Endodermal cell (in vitro differentiated cells): ENCODE measurements at regions not wholly inside any gene's neighbourhood (a gene's known extent, or its start where the extent isn't known, plus 50 kb on each side); places are given as distances from the start of the nearest gene placed in this dataset.

Source experiments
- DNase-seq: peaks from one replicate; pipeline ENCODE4 v3.0.0-alpha.2; 2017
- H3K27ac ChIP-seq: 2 replicates; pipeline ENCODE4 v1.5.1; 2013; ENCODE audit warnings: mild to moderate bottlenecking, low read depth, low read length, moderate library complexity
- H3K27me3 ChIP-seq: 2 replicates; pipeline ENCODE4 v1.6.1; 2013; ENCODE audit warnings: mild to moderate bottlenecking, low read length, moderate library complexity; ENCODE audit not compliant: insufficient read depth, control insufficient read depth, poor library complexity, severe bottlenecking
- H3K36me3 ChIP-seq: 2 replicates; pipeline ENCODE4 v1.7.0; 2013; ENCODE audit warnings: mild to moderate bottlenecking, low read length, moderate library complexity; ENCODE audit not compliant: control insufficient read depth, insufficient read depth
- H3K4me1 ChIP-seq: one replicate; pipeline ENCODE4 v1.7.0; 2013; ENCODE audit warnings: low read length; ENCODE audit not compliant: control insufficient read depth, insufficient read depth
- H3K4me3 ChIP-seq: 2 replicates; pipeline ENCODE4 v1.5.1; 2013; ENCODE audit warnings: mild to moderate bottlenecking, low read length, moderate library complexity
- H3K9ac ChIP-seq: 2 replicates; pipeline ENCODE4 v1.6.1; 2013; ENCODE audit warnings: mild to moderate bottlenecking, low read length, moderate library complexity; ENCODE audit not compliant: poor library complexity, severe bottlenecking; ENCODE audit errors: extremely low read depth
- H3K9me3 ChIP-seq: 2 replicates; pipeline ENCODE4 v1.6.1; 2013; ENCODE audit warnings: mild to moderate bottlenecking, low read length, moderate library complexity; ENCODE audit not compliant: control insufficient read depth
- H3K27ac Mint-ChIP-seq: 2 replicates; pipeline ENCODE4 v1.8.0; 2020; ENCODE audit warnings: mixed read lengths
- H3K27me3 Mint-ChIP-seq: 2 replicates; pipeline ENCODE4 v1.8.0; 2021; ENCODE audit warnings: mild to moderate bottlenecking, mixed read lengths; ENCODE audit not compliant: insufficient read depth
- H3K36me3 Mint-ChIP-seq: 2 replicates; pipeline ENCODE4 v1.8.0; 2020; ENCODE audit warnings: low read depth, mixed read lengths
- H3K4me1 Mint-ChIP-seq: 2 replicates; pipeline ENCODE4 v1.8.0; 2020; ENCODE audit warnings: mixed read lengths
- H3K4me3 Mint-ChIP-seq: 2 replicates; pipeline ENCODE4 v1.8.0; 2020; ENCODE audit warnings: mild to moderate bottlenecking, moderate library complexity, mixed read lengths
- H3K9me3 Mint-ChIP-seq: 2 replicates; pipeline ENCODE4 v1.8.0; 2020; ENCODE audit warnings: mild to moderate bottlenecking, mixed read lengths
- WGBS, 2 experiments: methylation state at CpG; one replicate each; pipeline versions ENCODE4 v1.1.5 to v1.1.7; 2013; ENCODE audit warnings: missing lambda C conversion rate in 2 of 2, mixed read lengths in 1 of 2; ENCODE audit not compliant: insufficient coverage in 1 of 2, insufficient read length in 1 of 2; 5-methylcytosine and 5-hydroxymethylcytosine counted together
- TF ChIP-seq, protein P1 (sequence below): fragments of 200-600 bp; sonication (generic); conservative IDR thresholded peaks from 2 replicates; pipeline ENCODE4 v1.5.0; 2021; ENCODE audit warnings: antibody characterized with exemption, mild to moderate bottlenecking

GRCh38 chr11:97722721-97723120 lies 1298.0 kb upstream of the CNTN5 start:
- Histone ChIP-seq H3K27me3 (no peaks in the 10 kb centered on the region), H3K9ac (no peak overlapping the region), H3K4me3 (no peak overlapping the region), H3K36me3 (no peaks in the 10 kb centered on the region), H3K4me1 (peaks cover 10% of the 10 kb centered on the region), H3K27ac (no peak overlapping the region), H3K9me3 (no peaks in the 10 kb centered on the region)
- Mint-ChIP-seq H3K27ac (no peak overlapping the region), H3K36me3 (no peaks in the 10 kb centered on the region), H3K4me1 (peaks cover 20% of the 10 kb centered on the region), H3K4me3 (no peak overlapping the region), H3K9me3 (peaks cover 5% of the 10 kb centered on the region), H3K27me3 (no peaks in the 10 kb centered on the region)
- WGBS, 2 experiments: 76% methylated on average over 1 of the region's 1 CpG; no CpG with 5 or more reads in 1 of the 2 experiments
- TF ChIP-seq, protein P1, sequence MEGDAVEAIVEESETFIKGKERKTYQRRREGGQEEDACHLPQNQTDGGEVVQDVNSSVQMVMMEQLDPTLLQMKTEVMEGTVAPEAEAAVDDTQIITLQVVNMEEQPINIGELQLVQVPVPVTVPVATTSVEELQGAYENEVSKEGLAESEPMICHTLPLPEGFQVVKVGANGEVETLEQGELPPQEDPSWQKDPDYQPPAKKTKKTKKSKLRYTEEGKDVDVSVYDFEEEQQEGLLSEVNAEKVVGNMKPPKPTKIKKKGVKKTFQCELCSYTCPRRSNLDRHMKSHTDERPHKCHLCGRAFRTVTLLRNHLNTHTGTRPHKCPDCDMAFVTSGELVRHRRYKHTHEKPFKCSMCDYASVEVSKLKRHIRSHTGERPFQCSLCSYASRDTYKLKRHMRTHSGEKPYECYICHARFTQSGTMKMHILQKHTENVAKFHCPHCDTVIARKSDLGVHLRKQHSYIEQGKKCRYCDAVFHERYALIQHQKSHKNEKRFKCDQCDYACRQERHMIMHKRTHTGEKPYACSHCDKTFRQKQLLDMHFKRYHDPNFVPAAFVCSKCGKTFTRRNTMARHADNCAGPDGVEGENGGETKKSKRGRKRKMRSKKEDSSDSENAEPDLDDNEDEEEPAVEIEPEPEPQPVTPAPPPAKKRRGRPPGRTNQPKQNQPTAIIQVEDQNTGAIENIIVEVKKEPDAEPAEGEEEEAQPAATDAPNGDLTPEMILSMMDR: no peak
- peak; percentile 67 for DNase-seq

- no peaks in the 10 kb centered on the region for H3K36me3 ChIP-seq
- peaks cover 1% of the 10 kb centered on the region for H3K36me3 Mint-ChIP-seq
- TF ChIP-seq, protein P1: no peak
- H3K4me1 ChIP-seq: no peaks in the 10 kb centered on the region
- H3K9me3 Mint-ChIP-seq: peaks cover 3% of the 10 kb centered on the region
- H3K27ac Mint-ChIP-seq: no peak overlapping the region
- no peaks in the 10 kb centered on the region for H3K27me3 ChIP-seq
- H3K9me3 ChIP-seq: no peaks in the 10 kb centered on the region
- no peak overlapping the region for H3K9ac ChIP-seq
- no peak overlapping the region for H3K4me3 ChIP-seq
- WGBS, 2 experiments: 63 to 65% methylated on average over 2 to 3 of the region's 4 CpGs
- no peak overlapping the region for H3K4me3 Mint-ChIP-seq
- H3K4me1 Mint-ChIP-seq: peaks cover 19% of the 10 kb centered on the region
- H3K27ac ChIP-seq: no peak overlapping the region
- no peaks in the 10 kb centered on the region for H3K27me3 Mint-ChIP-seq
- DNase-seq: no peak
These were observed 1291.0 kb upstream of the CNTN5 start for GRCh38 chr11:97729546-97730272.

- no peak overlapping the region for H3K9ac ChIP-seq
- H3K36me3 Mint-ChIP-seq: peaks cover 3% of the 10 kb centered on the region
- H3K4me3 Mint-ChIP-seq: no peak overlapping the region
- H3K4me1 Mint-ChIP-seq: peaks cover 27% of the 10 kb centered on the region
- TF ChIP-seq, protein P1: no peak
- no peaks in the 10 kb centered on the region for H3K27me3 Mint-ChIP-seq
- no peaks in the 10 kb centered on the region for H3K27me3 ChIP-seq
- no peak overlapping the region for H3K4me3 ChIP-seq
- H3K9me3 Mint-ChIP-seq: peaks cover 21% of the 10 kb centered on the region
- H3K36me3 ChIP-seq: no peaks in the 10 kb centered on the region
- peaks cover 9% of the 10 kb centered on the region for H3K9me3 ChIP-seq
- H3K4me1 ChIP-seq: no peaks in the 10 kb centered on the region
- no peak overlapping the region for H3K27ac Mint-ChIP-seq
- 100% methylated on average over 1 of the region's 1 CpG; no CpG with 5 or more reads in 1 of the 2 experiments for WGBS, 2 experiments
- DNase-seq: no peak
- no peak overlapping the region for H3K27ac ChIP-seq
These were observed 1288.6 kb upstream of the CNTN5 start for GRCh38 chr11:97732011-97732632.
